Prostate gland (tissue), 2 donors: ENCODE measurements at regions not wholly inside any gene's neighbourhood (a gene's known extent, or its start where the extent isn't known, plus 50 kb on each side); places are given as distances from the start of the nearest gene placed in this dataset.

Source experiments
- CTCF ChIP-seq, 4 experiments: fragments of 200-600 bp in 2 of 4; fragments of 450-650 bp in 2 of 4; sonication (generic) in 2 of 4; IDR thresholded peaks; 1 replicate in 3 of 4; 2 replicates in 1 of 4; pipeline ENCODE4 v1.5.1; 2016 to 2019; ENCODE audit warnings: antibody characterized with exemption in 4 of 4, mild to moderate bottlenecking in 2 of 4, moderate library complexity in 2 of 4
- POLR2A ChIP-seq: fragments of 450-650 bp; IDR thresholded peaks from one replicate; pipeline ENCODE4 v1.6.1; 2016; ENCODE audit warnings: antibody characterized with exemption, mild to moderate bottlenecking
- POLR2AphosphoS5 ChIP-seq: sonication (generic); formaldehyde crosslinking; IDR thresholded peaks from one replicate; pipeline ENCODE4 v1.6.1; 2017; ENCODE audit warnings: antibody characterized with exemption

- no peak for TF ChIP-seq POLR2A
- no peak for TF ChIP-seq POLR2AphosphoS5
- TF ChIP-seq CTCF (IDR thresholded peaks at IDR 0.05), result no peak
Observed at GRCh38 chr11:95647871-95648270, 141.7 kb downstream of the FAM76B start.
